Vagina (tissue), 2 donors: ENCODE measurements at regions not wholly inside any gene's neighbourhood (a gene's known extent, or its start where the extent isn't known, plus 50 kb on each side); places are given as distances from the start of the nearest gene placed in this dataset.

Experiments
- POLR2A ChIP-seq, 2 donors: fragments of 450-650 bp; IDR thresholded peaks; one replicate each; pipeline ENCODE4 v1.6.1; 2017; ENCODE audit warnings: antibody characterized with exemption in 2 of 2, mild to moderate bottlenecking in 2 of 2, moderate library complexity in 2 of 2
- POLR2AphosphoS5 ChIP-seq, 2 donors: sonication (generic); formaldehyde crosslinking; IDR thresholded peaks; one replicate each; pipeline ENCODE4 v1.9.0; 2017; ENCODE audit warnings: antibody characterized with exemption in 2 of 2, mild to moderate bottlenecking in 2 of 2, low read depth in 1 of 2; ENCODE audit not compliant: insufficient read depth in 1 of 2
- TF ChIP-seq, protein P1 (sequence below), 3 experiments: fragments of 450-650 bp in 2 of 3; fragments of 200-600 bp in 1 of 3; sonication (generic) in 1 of 3; IDR thresholded peaks; one replicate each; pipeline ENCODE4 v1.5.1; 2017 to 2019; ENCODE audit warnings: antibody characterized with exemption in 3 of 3, mild to moderate bottlenecking in 2 of 3, moderate library complexity in 2 of 3

DNA sequence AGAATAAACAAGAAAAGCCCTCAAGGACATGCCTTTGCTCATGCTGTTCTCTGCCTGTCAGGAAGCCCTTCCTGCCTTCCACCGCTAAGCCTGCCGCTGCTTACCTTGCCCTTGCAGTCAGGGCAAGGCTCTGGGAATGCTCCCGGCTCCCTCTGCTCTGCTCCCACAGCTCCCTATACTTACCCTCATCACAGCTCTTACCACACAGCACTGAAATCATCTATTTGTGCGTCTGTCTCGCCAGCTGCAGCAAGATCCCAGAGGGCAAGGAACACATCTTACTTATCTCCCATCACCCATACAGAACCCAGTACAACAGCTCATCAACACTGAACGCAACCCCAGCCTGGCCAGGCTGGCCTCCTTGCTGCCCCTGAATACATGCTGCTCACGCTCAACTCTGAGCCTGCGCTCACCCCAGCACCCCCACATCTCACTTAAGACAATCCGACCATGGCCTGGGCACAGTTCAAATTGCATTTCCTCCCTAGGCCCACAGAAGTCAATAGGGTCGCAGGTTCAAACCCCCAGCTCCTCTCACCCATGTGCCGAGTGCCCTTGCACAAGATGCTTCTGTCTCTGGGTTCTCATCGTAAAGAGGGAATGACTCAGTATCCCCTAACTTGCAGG is 161.8 kb downstream of the IGLL1 start:
- TF ChIP-seq, protein P1, sequence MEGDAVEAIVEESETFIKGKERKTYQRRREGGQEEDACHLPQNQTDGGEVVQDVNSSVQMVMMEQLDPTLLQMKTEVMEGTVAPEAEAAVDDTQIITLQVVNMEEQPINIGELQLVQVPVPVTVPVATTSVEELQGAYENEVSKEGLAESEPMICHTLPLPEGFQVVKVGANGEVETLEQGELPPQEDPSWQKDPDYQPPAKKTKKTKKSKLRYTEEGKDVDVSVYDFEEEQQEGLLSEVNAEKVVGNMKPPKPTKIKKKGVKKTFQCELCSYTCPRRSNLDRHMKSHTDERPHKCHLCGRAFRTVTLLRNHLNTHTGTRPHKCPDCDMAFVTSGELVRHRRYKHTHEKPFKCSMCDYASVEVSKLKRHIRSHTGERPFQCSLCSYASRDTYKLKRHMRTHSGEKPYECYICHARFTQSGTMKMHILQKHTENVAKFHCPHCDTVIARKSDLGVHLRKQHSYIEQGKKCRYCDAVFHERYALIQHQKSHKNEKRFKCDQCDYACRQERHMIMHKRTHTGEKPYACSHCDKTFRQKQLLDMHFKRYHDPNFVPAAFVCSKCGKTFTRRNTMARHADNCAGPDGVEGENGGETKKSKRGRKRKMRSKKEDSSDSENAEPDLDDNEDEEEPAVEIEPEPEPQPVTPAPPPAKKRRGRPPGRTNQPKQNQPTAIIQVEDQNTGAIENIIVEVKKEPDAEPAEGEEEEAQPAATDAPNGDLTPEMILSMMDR (IDR thresholded peaks at IDR 0.05): no peak
- no peak for TF ChIP-seq POLR2A (IDR thresholded peaks at IDR 0.05)
- no peak for TF ChIP-seq POLR2AphosphoS5 (IDR thresholded peaks at IDR 0.05; ENCODE audit: insufficient read depth in 1 of 2, low read depth in 1 of 2)
